IPS DF 6.9 (cell line): ENCODE measurements at regions not wholly inside any gene's neighbourhood (a gene's known extent, or its start where the extent isn't known, plus 50 kb on each side); places are given as distances from the start of the nearest gene placed in this dataset.
"Not testable (repeated sequence)": the region's sequence is repeated elsewhere in the genome, so short reads cannot be mapped to it uniquely, and the experiment has no call there.

Experiments
- DNase-seq: peaks from one replicate; pipeline ENCODE4 v3.0.0-alpha.2; 2013; ENCODE audit warnings: low read depth, low spot score
- H3K27ac ChIP-seq: one replicate; pipeline ENCODE4 v1.5.1; 2013; ENCODE audit warnings: low read length, control low read depth
- H3K27me3 ChIP-seq: 2 replicates; pipeline ENCODE4 v1.6.1; 2013; ENCODE audit warnings: mild to moderate bottlenecking, low read length; ENCODE audit not compliant: control insufficient read depth, insufficient read depth
- H3K36me3 ChIP-seq: 2 replicates; pipeline ENCODE4 v1.6.1; 2013; ENCODE audit warnings: low read length; ENCODE audit not compliant: control insufficient read depth, insufficient read depth
- H3K4me1 ChIP-seq: 2 replicates; pipeline ENCODE4 v1.6.1; 2013; ENCODE audit warnings: low read length; ENCODE audit not compliant: control insufficient read depth, insufficient read depth
- H3K4me3 ChIP-seq: 2 replicates; pipeline ENCODE4 v1.5.1; 2013; ENCODE audit warnings: mild to moderate bottlenecking, low read length
- H3K9me3 ChIP-seq: 2 replicates; pipeline ENCODE4 v1.6.1; 2013; ENCODE audit warnings: low read length, inconsistent platforms; ENCODE audit not compliant: control insufficient read depth, insufficient read depth
- WGBS: extraction: QIAGEN DNeasy Blood & Tissue Kit; methylation state at CpG from one replicate; pipeline ENCODE4 v1.1.7; 2013; ENCODE audit warnings: mixed read lengths, missing lambda C conversion rate; ENCODE audit not compliant: insufficient read length, insufficient coverage; 5-methylcytosine and 5-hydroxymethylcytosine counted together

GRCh38 chr7:145805496-145805895, 311.1 kb upstream of the CNTNAP2 start:
- DNase-seq = not testable (repeated sequence)

GRCh38 chr7:145797507-145797906, 319.1 kb upstream of the CNTNAP2 start:
- Histone ChIP-seq H3K27me3 (no peaks in the 10 kb centered on the region), H3K36me3 (no peaks in the 10 kb centered on the region), H3K4me1 (no peaks in the 10 kb centered on the region), H3K27ac (no peak overlapping the region), H3K4me3 (no peak overlapping the region), H3K9me3 (no peaks in the 10 kb centered on the region)
- DNase-seq = no peak
- no CpG with 5 or more reads among the region's 2 CpGs for WGBS

More at GRCh38 chr7:145805496-145805895, 311.1 kb upstream of the CNTNAP2 start:
- not testable (repeated sequence) for H3K4me3 ChIP-seq, H3K27ac ChIP-seq, H3K27me3 ChIP-seq, H3K9me3 ChIP-seq, H3K4me1 ChIP-seq, H3K36me3 ChIP-seq
- no CpG with 5 or more reads among the region's 3 CpGs for WGBS

GRCh38 chr7:145795132-145795531, 321.5 kb upstream of the CNTNAP2 start:
- no peaks in the 10 kb centered on the region for H3K9me3 ChIP-seq

GRCh38 chr7:145784809-145785780, 331.5 kb upstream of the CNTNAP2 start:
- H3K36me3 ChIP-seq = no peaks in the 10 kb centered on the region
- no peaks in the 10 kb centered on the region for H3K27me3 ChIP-seq
- no peak overlapping the region for H3K27ac ChIP-seq
- no CpG with 5 or more reads among the region's 20 CpGs for WGBS
- no peak for DNase-seq
- H3K9me3 ChIP-seq = no peaks in the 10 kb centered on the region
- H3K4me3 ChIP-seq = no peak overlapping the region
- no peaks in the 10 kb centered on the region for H3K4me1 ChIP-seq

More at GRCh38 chr7:145795132-145795531, 321.5 kb upstream of the CNTNAP2 start:
- H3K4me1 ChIP-seq = no peaks in the 10 kb centered on the region
- H3K36me3 ChIP-seq = no peaks in the 10 kb centered on the region
- H3K27ac ChIP-seq = no peak overlapping the region
- no peaks in the 10 kb centered on the region for H3K27me3 ChIP-seq
- no peak overlapping the region for H3K4me3 ChIP-seq
- no peak for DNase-seq

- H3K9me3 ChIP-seq, H3K27ac ChIP-seq, H3K27me3 ChIP-seq, H3K4me1 ChIP-seq, H3K36me3 ChIP-seq, DNase-seq, H3K4me3 ChIP-seq: not testable (repeated sequence)
- no CpG with 5 or more reads among the region's 2 CpGs for WGBS
These were observed 335.2 kb upstream of the CNTNAP2 start for GRCh38 chr7:145781388-145781787.

- Histone ChIP-seq H3K27me3 (no peaks in the 10 kb centered on the region), H3K9me3 (no peaks in the 10 kb centered on the region), H3K27ac (no peak overlapping the region), H3K4me3 (no peak overlapping the region), H3K36me3 (no peaks in the 10 kb centered on the region), H3K4me1 (no peaks in the 10 kb centered on the region)
- WGBS = no CpG with 5 or more reads among the region's 2 CpGs
- no peak for DNase-seq
These were observed 337.5 kb upstream of the CNTNAP2 start for GRCh38 chr7:145779140-145779539.

GRCh38 chr7:145774777-145775176, 341.8 kb upstream of the CNTNAP2 start:
- H3K27ac ChIP-seq = no peak overlapping the region
- H3K9me3 ChIP-seq = no peaks in the 10 kb centered on the region
- no CpG with 5 or more reads among the region's 2 CpGs for WGBS
- no peak for DNase-seq
- no peaks in the 10 kb centered on the region for H3K36me3 ChIP-seq
- no peaks in the 10 kb centered on the region for H3K4me1 ChIP-seq
- no peak overlapping the region for H3K4me3 ChIP-seq
- no peaks in the 10 kb centered on the region for H3K27me3 ChIP-seq

GRCh38 chr7:145753004-145753403, 363.6 kb upstream of the CNTNAP2 start:
- WGBS = no CpG with 5 or more reads among the region's 11 CpGs
- H3K4me3 ChIP-seq = no peak overlapping the region
- no peak overlapping the region for H3K27ac ChIP-seq
- no peak for DNase-seq
- no peaks in the 10 kb centered on the region for H3K27me3 ChIP-seq
- no peaks in the 10 kb centered on the region for H3K4me1 ChIP-seq
- H3K36me3 ChIP-seq = no peaks in the 10 kb centered on the region
- H3K9me3 ChIP-seq = no peaks in the 10 kb centered on the region

GRCh38 chr7:145737617-145738016, 379.0 kb upstream of the CNTNAP2 start:
- WGBS = no CpG with 5 or more reads among the region's 2 CpGs
- H3K27me3 ChIP-seq = no peaks in the 10 kb centered on the region

GRCh38 chr7:145735061-145735460, 381.5 kb upstream of the CNTNAP2 start:
- Histone ChIP-seq H3K27ac (no peak overlapping the region), H3K4me1 (no peaks in the 10 kb centered on the region), H3K36me3 (no peaks in the 10 kb centered on the region), H3K4me3 (no peak overlapping the region), H3K9me3 (no peaks in the 10 kb centered on the region), H3K27me3 (no peaks in the 10 kb centered on the region)
- DNase-seq = no peak
- no CpG with 5 or more reads among the region's 3 CpGs for WGBS

More at GRCh38 chr7:145737617-145738016, 379.0 kb upstream of the CNTNAP2 start:
- DNase-seq = no peak
- Histone ChIP-seq H3K4me3 (no peak overlapping the region), H3K4me1 (no peaks in the 10 kb centered on the region), H3K36me3 (no peaks in the 10 kb centered on the region), H3K27ac (no peak overlapping the region), H3K9me3 (no peaks in the 10 kb centered on the region)

GRCh38 chr7:145732521-145732920, 384.1 kb upstream of the CNTNAP2 start:
- Histone ChIP-seq H3K4me1 (no peaks in the 10 kb centered on the region), H3K27ac (no peak overlapping the region), H3K36me3 (no peaks in the 10 kb centered on the region), H3K4me3 (no peak overlapping the region), H3K9me3 (no peaks in the 10 kb centered on the region), H3K27me3 (no peaks in the 10 kb centered on the region)
- DNase-seq = no peak
- no CpG with 5 or more reads among the region's 2 CpGs for WGBS
